Thyroid gland (tissue), 4 donors: ENCODE measurements at regions not wholly inside any gene's neighbourhood (a gene's known extent, or its start where the extent isn't known, plus 50 kb on each side); places are given as distances from the start of the nearest gene placed in this dataset.

Experiments
- DNase-seq, 2 donors: peaks; one replicate each; pipeline ENCODE4 v3.0.0-alpha.2; 2019
- H3K27ac ChIP-seq, 3 donors: fragments of 200-600 bp; sonication (generic); 1 replicate in 2 of 3; 2 replicates in 1 of 3; pipeline ENCODE4 v1.5.1; 2016 to 2019; ENCODE audit warnings: mild to moderate bottlenecking in 1 of 3, moderate library complexity in 1 of 3
- H3K27me3 ChIP-seq: fragments of 200-600 bp; sonication (generic); one replicate; pipeline ENCODE4 v1.5.1; 2019
- H3K36me3 ChIP-seq, 2 donors: fragments of 200-600 bp; sonication (generic); one replicate each; pipeline ENCODE4 v1.5.1; 2016 to 2019
- H3K4me1 ChIP-seq, 2 donors: fragments of 200-600 bp; sonication (generic); one replicate each; pipeline ENCODE4 v1.5.1; 2017 to 2019
- H3K4me3 ChIP-seq, 3 donors: fragments of 200-600 bp; sonication (generic); replicated peaks in 1 of 3; 1 replicate in 2 of 3; 2 replicates in 1 of 3; pipeline ENCODE4 v1.5.1; 2016; ENCODE audit warnings: mild to moderate bottlenecking in 1 of 3
- H3K9me3 ChIP-seq: fragments of 200-600 bp; sonication (generic); one replicate; pipeline ENCODE4 v1.5.1; 2017
- CTCF ChIP-seq, 6 experiments: fragments of 200-600 bp in 3 of 6; fragments of 450-650 bp in 3 of 6; sonication (generic) in 3 of 6; IDR thresholded peaks; one replicate each; pipeline ENCODE4 v1.5.1; 2016 to 2019; ENCODE audit warnings: antibody characterized with exemption in 6 of 6, mild to moderate bottlenecking in 2 of 6, inconsistent platforms in 1 of 6, moderate library complexity in 1 of 6
- POLR2A ChIP-seq, 2 donors: fragments of 450-650 bp; IDR thresholded peaks; one replicate each; pipeline ENCODE4 v1.6.1; 2017; ENCODE audit warnings: antibody characterized with exemption in 2 of 2, mild to moderate bottlenecking in 2 of 2, moderate library complexity in 1 of 2
- WGBS, 2 donors: methylation state at CpG; one replicate each; pipeline ENCODE4 v1.1.5; 2017; 5-methylcytosine and 5-hydroxymethylcytosine counted together
- intact Hi-C: fragments of 100-400 bp; cut with DNase I; formaldehyde crosslinking; loops from one replicate; pipeline ENCODE4 v1.15.1; 2023

DNA sequence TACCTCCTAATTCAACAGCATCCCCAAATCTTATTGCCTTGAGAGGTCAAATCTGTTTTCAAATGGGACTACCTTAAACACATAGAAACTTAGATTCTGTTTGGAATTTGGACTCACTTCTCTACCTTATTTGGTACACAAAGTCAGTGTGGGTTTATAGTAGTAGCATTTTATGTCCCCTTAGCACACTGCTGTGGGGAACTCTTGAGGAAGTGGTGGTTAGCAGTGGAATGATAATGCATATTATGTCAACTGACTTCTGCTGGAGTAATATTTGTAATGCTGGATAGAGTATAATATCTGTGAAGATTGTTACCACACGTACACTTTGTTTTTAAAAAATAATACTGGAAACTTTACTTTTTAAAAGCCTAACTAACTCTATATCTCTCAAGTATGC, 386.3 kb downstream of the NDFIP2 start:
- Histone ChIP-seq H3K27ac (no peak overlapping the region), H3K4me1 (no peaks in the 10 kb centered on the region), H3K4me3 (no peak overlapping the region), H3K36me3 (no peaks in the 10 kb centered on the region), H3K9me3 (no peaks in the 10 kb centered on the region), H3K27me3 (no peaks in the 10 kb centered on the region)
- WGBS, 2 donors = 81 to 92% methylated on average over 1 of the region's 1 CpG
- intact Hi-C loops = no loop called here
- TF ChIP-seq POLR2A (IDR thresholded peaks at IDR 0.05) (no peak), CTCF (IDR thresholded peaks at IDR 0.05) (no peak)
- no peak for DNase-seq

GRCh38 chr13:79866436-79866835, 385.5 kb downstream of the NDFIP2 start:
- intact Hi-C loops = no loop called here
- no peak overlapping the region for H3K27ac ChIP-seq
- no peak for DNase-seq
- no peaks in the 10 kb centered on the region for H3K36me3 ChIP-seq
- WGBS, 2 donors = 94 to 95% methylated on average over 2 of the region's 2 CpGs
- no peaks in the 10 kb centered on the region for H3K9me3 ChIP-seq
- H3K27me3 ChIP-seq = no peaks in the 10 kb centered on the region
- H3K4me1 ChIP-seq = no peaks in the 10 kb centered on the region
- TF ChIP-seq POLR2A (IDR thresholded peaks at IDR 0.05) = no peak
- no peak for TF ChIP-seq CTCF (IDR thresholded peaks at IDR 0.05)
- H3K4me3 ChIP-seq = no peak overlapping the region

DNA sequence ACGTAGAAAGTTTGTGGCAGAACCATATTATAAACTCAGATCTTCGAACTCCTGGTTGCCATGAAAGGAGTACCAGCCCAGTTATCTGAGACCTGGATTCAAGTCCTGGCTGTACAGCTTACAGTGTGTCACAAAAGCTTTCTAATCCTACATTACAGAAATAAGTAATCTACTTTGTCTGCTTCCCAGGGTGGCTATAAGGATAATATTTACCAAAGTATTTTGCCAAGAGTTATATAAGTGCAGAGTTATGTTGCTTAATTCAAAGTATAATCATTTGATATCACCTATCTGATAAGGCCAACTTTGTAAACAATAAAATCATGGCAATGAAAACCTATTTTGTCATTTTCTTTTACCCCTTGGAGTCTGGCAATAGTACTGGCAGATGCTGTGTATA, 381.6 kb downstream of the NDFIP2 start:
- Histone ChIP-seq H3K36me3 (no peaks in the 10 kb centered on the region), H3K27ac (no peak overlapping the region), H3K27me3 (no peaks in the 10 kb centered on the region), H3K4me3 (no peak overlapping the region), H3K9me3 (no peaks in the 10 kb centered on the region), H3K4me1 (no peaks in the 10 kb centered on the region)
- DNase-seq = no peak
- no peak for TF ChIP-seq CTCF (IDR thresholded peaks at IDR 0.05)
- TF ChIP-seq POLR2A (IDR thresholded peaks at IDR 0.05) = no peak
- intact Hi-C loops = no loop called here
- 80 to 92% methylated on average over 2 of the region's 2 CpGs for WGBS, 2 donors

DNA sequence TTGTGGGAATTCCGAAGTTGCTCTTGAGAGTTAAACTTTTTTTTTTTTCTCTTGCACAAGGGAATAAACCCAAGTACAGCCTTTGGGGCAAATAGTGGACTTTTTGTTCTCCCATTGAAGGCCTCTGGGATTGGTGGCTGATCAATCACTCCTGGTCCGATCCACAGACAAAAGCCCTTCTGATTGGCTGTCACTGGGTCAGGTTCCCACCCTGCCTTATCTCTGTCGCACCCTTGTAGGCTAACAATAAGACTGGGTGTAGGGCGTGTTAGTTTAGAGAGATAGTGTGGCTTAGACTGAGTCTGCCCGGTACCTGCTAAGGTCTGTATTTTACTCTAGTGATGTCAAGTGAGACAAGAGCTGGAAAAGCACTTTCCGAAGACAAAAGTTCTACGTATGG, 380.8 kb downstream of the NDFIP2 start:
- intact Hi-C loops = no loop called here
- no peak for DNase-seq
- no peak for TF ChIP-seq POLR2A (IDR thresholded peaks at IDR 0.05)
- TF ChIP-seq CTCF (IDR thresholded peaks at IDR 0.05) = no peak
- H3K27me3 ChIP-seq = no peaks in the 10 kb centered on the region
- H3K27ac ChIP-seq = no peak overlapping the region
- no peaks in the 10 kb centered on the region for H3K4me1 ChIP-seq
- no peak overlapping the region for H3K4me3 ChIP-seq
- no peaks in the 10 kb centered on the region for H3K9me3 ChIP-seq
- 83 to 89% methylated on average over 7 of the region's 7 CpGs for WGBS, 2 donors
- no peaks in the 10 kb centered on the region for H3K36me3 ChIP-seq

DNA sequence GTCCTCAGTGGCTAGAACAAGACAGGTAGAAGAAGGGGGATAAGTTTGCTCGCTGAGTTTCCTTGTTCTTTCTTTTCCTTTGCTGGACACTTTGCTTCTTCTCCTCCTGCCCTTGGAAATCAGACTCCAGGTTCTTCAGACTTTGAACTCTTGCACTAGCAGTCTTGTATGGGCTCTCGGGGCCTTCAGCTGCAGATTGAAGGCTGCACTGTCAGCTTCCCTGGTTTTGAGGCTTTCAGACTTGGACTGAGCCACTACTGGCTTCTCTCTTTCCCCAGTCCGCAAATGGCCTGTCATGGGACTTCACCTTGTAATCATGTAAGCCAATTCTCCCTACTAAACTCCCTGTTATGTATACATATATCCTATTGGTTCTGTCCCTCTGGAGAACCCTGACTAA, 379.8 kb downstream of the NDFIP2 start:
- no peaks in the 10 kb centered on the region for H3K9me3 ChIP-seq
- H3K27me3 ChIP-seq = no peaks in the 10 kb centered on the region
- no peaks in the 10 kb centered on the region for H3K4me1 ChIP-seq
- no peaks in the 10 kb centered on the region for H3K36me3 ChIP-seq
- no peak for TF ChIP-seq CTCF (IDR thresholded peaks at IDR 0.05)
- no peak for TF ChIP-seq POLR2A (IDR thresholded peaks at IDR 0.05)
- H3K27ac ChIP-seq = no peak overlapping the region
- intact Hi-C loops = no loop called here
- H3K4me3 ChIP-seq = no peak overlapping the region
- WGBS, 2 donors = 89 to 92% methylated on average over 3 of the region's 3 CpGs
- DNase-seq = no peak
